ENCODE measurements at regions not wholly inside any gene's neighbourhood (a gene's known extent, or its start where the extent isn't known, plus 50 kb on each side); places are given as distances from the start of the nearest gene placed in this dataset.

GRCh38 chr13:85288698-85289097 lies 510.5 kb downstream of the SLITRK6 start:
- no peaks in the 10 kb centered on the region for H3K9me3 ChIP-seq
- no peaks in the 10 kb centered on the region for H3K27me3 ChIP-seq
- H3K36me3 ChIP-seq, result no peaks in the 10 kb centered on the region
- DNase-seq, result no peak
- WGBS, 2 donors, result 67 to 100% methylated on average over 1 of the region's 1 CpG
- intact Hi-C loops (cut with DNase I), result no loop called here
- no peak overlapping the region for H3K27ac ChIP-seq
- H3K4me3 ChIP-seq, result no peak overlapping the region
- TF ChIP-seq POLR2A (IDR thresholded peaks at IDR 0.05), result no peak
- TF ChIP-seq CTCF (IDR thresholded peaks at IDR 0.05), result no peak
- no peaks in the 10 kb centered on the region for H3K4me1 ChIP-seq

GRCh38 chr13:85287528-85287927 lies 511.7 kb downstream of the SLITRK6 start:
- Histone ChIP-seq H3K27me3 (no peaks in the 10 kb centered on the region), H3K4me3 (no peak overlapping the region), H3K36me3 (no peaks in the 10 kb centered on the region), H3K27ac (no peak overlapping the region), H3K4me1 (no peaks in the 10 kb centered on the region), H3K9me3 (no peaks in the 10 kb centered on the region)
- intact Hi-C loops (cut with DNase I), result no loop called here
- no peak for DNase-seq
- TF ChIP-seq CTCF (IDR thresholded peaks at IDR 0.05) (no peak), POLR2A (IDR thresholded peaks at IDR 0.05) (no peak)

GRCh38 chr13:85286081-85286480 lies 513.1 kb downstream of the SLITRK6 start:
- Histone ChIP-seq H3K27me3 (no peaks in the 10 kb centered on the region), H3K27ac (no peak overlapping the region), H3K9me3 (no peaks in the 10 kb centered on the region), H3K36me3 (no peaks in the 10 kb centered on the region), H3K4me1 (no peaks in the 10 kb centered on the region), H3K4me3 (no peak overlapping the region)
- WGBS, 2 donors, result 83 to 89% methylated on average over 1 of the region's 1 CpG
- DNase-seq, result no peak
- no peak for TF ChIP-seq POLR2A (IDR thresholded peaks at IDR 0.05)
- TF ChIP-seq CTCF (IDR thresholded peaks at IDR 0.05), result no peak
- intact Hi-C loops (cut with DNase I), result no loop called here

GRCh38 chr13:85284349-85284748 lies 514.9 kb downstream of the SLITRK6 start:
- no peak for DNase-seq
- Histone ChIP-seq H3K4me1 (no peaks in the 10 kb centered on the region), H3K27ac (no peak overlapping the region), H3K9me3 (no peaks in the 10 kb centered on the region), H3K27me3 (no peaks in the 10 kb centered on the region), H3K4me3 (no peak overlapping the region), H3K36me3 (no peaks in the 10 kb centered on the region)
- 70 to 80% methylated on average over 2 of the region's 2 CpGs for WGBS, 2 donors
- TF ChIP-seq CTCF (IDR thresholded peaks at IDR 0.05) (no peak), POLR2A (IDR thresholded peaks at IDR 0.05) (no peak)
- intact Hi-C loops (cut with DNase I), result no loop called here

GRCh38 chr13:85283408-85283807 lies 515.8 kb downstream of the SLITRK6 start:
- intact Hi-C loops (cut with DNase I), result no loop called here
- no peak for TF ChIP-seq CTCF (IDR thresholded peaks at IDR 0.05)
- Histone ChIP-seq H3K27me3 (no peaks in the 10 kb centered on the region), H3K9me3 (no peaks in the 10 kb centered on the region), H3K4me3 (no peak overlapping the region), H3K4me1 (no peaks in the 10 kb centered on the region), H3K27ac (no peak overlapping the region), H3K36me3 (no peaks in the 10 kb centered on the region)
- DNase-seq, result no peak

Data from esophagus squamous epithelium (tissue), 5 donors.